IMR-90 (cell line): ENCODE measurements at regions not wholly inside any gene's neighbourhood (a gene's known extent, or its start where the extent isn't known, plus 50 kb on each side); places are given as distances from the start of the nearest gene placed in this dataset.

Experiments
- ATAC-seq: fragments of 200-7000 bp; cut with Tn5 transposase; 2 replicates; pipeline ENCODE4 v1.9.1; 2020; ENCODE audit warnings: low read depth, mild to moderate bottlenecking, moderate library complexity
- BruUV-seq: library from RNA; stranded (reverse); fragments of 400-500 nt; replicated peaks from 2 replicates; lab custom pipeline; 2021; lab: Mats Ljungman, UMichigan
- CTCF ChIA-PET: fragments of 300-600 bp; formaldehyde crosslinking; extraction: SDS; loops from one replicate; lab custom pipeline; 2021; ENCODE audit warnings: antibody characterized with exemption; lab: Yijun Ruan, JAX
- POLR2A ChIA-PET: fragments of 300-600 bp; sonication (Branson Sonifier 250); formaldehyde crosslinking; loops from one replicate; lab custom pipeline; 2022; ENCODE audit warnings: antibody characterized with exemption; ENCODE audit not compliant: unreplicated experiment; lab: Charles Lee
- DNase-seq: peaks from one replicate; pipeline ENCODE4 v3.0.0; 2013
- H2AFZ ChIP-seq: replicated peaks from 2 replicates; pipeline ENCODE3; 2013; ENCODE audit warnings: low read length, mild to moderate bottlenecking; ENCODE audit not compliant: poor library complexity
- H2AK5ac ChIP-seq: 2 replicates; pipeline ENCODE4 v1.6.1; 2013; ENCODE audit warnings: low read depth, low read length, inconsistent platforms
- H2AK9ac ChIP-seq: replicated peaks from 2 replicates; pipeline ENCODE3; 2013; ENCODE audit warnings: mild to moderate bottlenecking, low read depth, low read length, moderate library complexity; ENCODE audit not compliant: poor library complexity
- H2BK120ac ChIP-seq: 2 replicates; pipeline ENCODE4 v1.6.1; 2013; ENCODE audit warnings: low read depth, low read length, inconsistent platforms
- H2BK15ac ChIP-seq: 3 replicates; pipeline ENCODE4 v1.6.1; 2013; ENCODE audit warnings: low read depth, low read length, inconsistent platforms
- H2BK20ac ChIP-seq: 2 replicates; pipeline ENCODE4 v1.6.1; 2013; ENCODE audit warnings: low read depth, mild to moderate bottlenecking, inconsistent platforms, low read length, moderate library complexity
- H2BK5ac ChIP-seq: 2 replicates; pipeline ENCODE4 v1.6.1; 2013; ENCODE audit warnings: mild to moderate bottlenecking, low read depth, low read length, inconsistent platforms; ENCODE audit not compliant: poor library complexity, severe bottlenecking
- H3K14ac ChIP-seq: replicated peaks from 2 replicates; pipeline ENCODE4 v1.6.1; 2013; ENCODE audit warnings: low read depth, low read length, inconsistent platforms
- H3K18ac ChIP-seq: 2 replicates; pipeline ENCODE4 v1.6.1; 2013; ENCODE audit warnings: low read depth, low read length, control low read depth
- H3K23ac ChIP-seq: 2 replicates; pipeline ENCODE4 v1.6.1; 2013; ENCODE audit warnings: low read depth, low read length, inconsistent platforms
- H3K27ac ChIP-seq: 2 replicates; pipeline ENCODE4 v1.5.1; 2013; ENCODE audit warnings: mild to moderate bottlenecking, control low read depth, low read length; ENCODE audit not compliant: insufficient read depth
- H3K27me3 ChIP-seq: 2 replicates; pipeline ENCODE4 v1.6.1; 2013; ENCODE audit warnings: low read length; ENCODE audit not compliant: control insufficient read depth, insufficient read depth
- H3K36me3 ChIP-seq: 2 replicates; pipeline ENCODE4 v1.6.1; 2013; ENCODE audit warnings: low read length, mixed read lengths; ENCODE audit not compliant: control insufficient read depth, insufficient read depth
- H3K4ac ChIP-seq: 2 replicates; pipeline ENCODE4 v1.6.1; 2013; ENCODE audit warnings: low read depth, low read length, inconsistent platforms
- H3K4me1 ChIP-seq: 2 replicates; pipeline ENCODE4 v1.6.1; 2013; ENCODE audit warnings: low read length, mixed read lengths; ENCODE audit not compliant: control insufficient read depth, insufficient read depth
- H3K4me2 ChIP-seq: 2 replicates; pipeline ENCODE4 v1.6.1; 2013; ENCODE audit warnings: low read depth, mild to moderate bottlenecking, control low read depth, low read length, moderate library complexity
- H3K4me3 ChIP-seq: 2 replicates; pipeline ENCODE4 v1.5.1; 2013; ENCODE audit warnings: low read depth, mild to moderate bottlenecking, control low read depth, low read length, moderate library complexity; ENCODE audit not compliant: insufficient read depth
- H3K56ac ChIP-seq: 2 replicates; pipeline ENCODE4 v1.6.1; 2013; ENCODE audit warnings: low read length, inconsistent platforms; ENCODE audit not compliant: insufficient read depth; ENCODE audit errors: extremely low read depth
- H3K79me1 ChIP-seq, 2 experiments: 2 replicates each; pipeline ENCODE4 v1.6.1; 2013; ENCODE audit warnings: low read length in 2 of 2, inconsistent platforms in 1 of 2, low read depth in 1 of 2
- H3K9ac ChIP-seq: 2 replicates; pipeline ENCODE4 v1.6.1; 2013; ENCODE audit warnings: low read depth, low read length, control low read depth
- H3K9me1 ChIP-seq: 2 replicates; pipeline ENCODE4 v1.6.1; 2013; ENCODE audit warnings: low read length, inconsistent platforms; ENCODE audit not compliant: insufficient read depth
- H3K9me3 ChIP-seq: 2 replicates; pipeline ENCODE4 v1.6.1; 2013; ENCODE audit warnings: low read length; ENCODE audit not compliant: control insufficient read depth, insufficient read depth
- H4K20me1 ChIP-seq: 2 replicates; pipeline ENCODE4 v1.6.1; 2013; ENCODE audit warnings: low read length, inconsistent platforms; ENCODE audit not compliant: insufficient read depth
- H4K5ac ChIP-seq: 2 replicates; pipeline ENCODE4 v1.6.1; 2013; ENCODE audit warnings: mild to moderate bottlenecking, low read depth, low read length, control low read depth
- H4K8ac ChIP-seq, 2 experiments: 2 replicates each; pipeline ENCODE4 v1.6.1; 2013; ENCODE audit warnings: low read depth in 2 of 2, low read length in 2 of 2, control low read depth in 1 of 2, inconsistent platforms in 1 of 2
- H4K91ac ChIP-seq: 2 replicates; pipeline ENCODE4 v1.6.1; 2013; ENCODE audit warnings: low read depth, low read length, inconsistent platforms; ENCODE audit not compliant: insufficient read depth
- BHLHE40 ChIP-seq: fragments of 150-350 bp; IDR thresholded peaks from 2 replicates; pipeline ENCODE4 v1.6.1; 2016; ENCODE audit warnings: mild to moderate bottlenecking, low read depth, low read length
- CEBPB ChIP-seq: IDR thresholded peaks from 2 replicates; pipeline ENCODE4 v1.6.1; 2012; ENCODE audit warnings: low read depth, low read length, improper control_type of control experiment
- FOS ChIP-seq: fragments of 150-350 bp; IDR thresholded peaks from 2 replicates; pipeline ENCODE4 v1.6.1; 2016; ENCODE audit warnings: low read depth, low read length
- MAFK ChIP-seq: IDR thresholded peaks from 2 replicates; pipeline ENCODE4 v1.6.1; 2012; ENCODE audit warnings: low read depth, low read length, improper control_type of control experiment
- MAZ ChIP-seq: IDR thresholded peaks from 2 replicates; pipeline ENCODE4 v1.6.1; 2012; ENCODE audit warnings: low read depth, mild to moderate bottlenecking, low read length, improper control_type of control experiment, moderate library complexity, borderline replicate concordance
- MXI1 ChIP-seq: IDR thresholded peaks from 2 replicates; pipeline ENCODE4 v1.6.1; 2012; ENCODE audit warnings: low read depth, mild to moderate bottlenecking, low read length, moderate library complexity, borderline replicate concordance
- NFE2L2 ChIP-seq: fragments of 150-350 bp; IDR thresholded peaks from 2 replicates; pipeline ENCODE4 v1.6.1; 2016; ENCODE audit warnings: low read depth, mild to moderate bottlenecking, low read length
- POLR2A ChIP-seq: IDR thresholded peaks from 2 replicates; pipeline ENCODE4 v1.6.1; 2012; ENCODE audit warnings: mild to moderate bottlenecking, low read depth, low read length
- RAD21 ChIP-seq: IDR thresholded peaks from 2 replicates; pipeline ENCODE4 v1.6.1; 2012; ENCODE audit warnings: low read length, improper control_type of control experiment
- RFX5 ChIP-seq: IDR thresholded peaks from 2 replicates; pipeline ENCODE4 v1.8.0; 2012; ENCODE audit warnings: low read depth, mild to moderate bottlenecking, low read length, moderate library complexity
- SMC3 ChIP-seq: fragments of 150-350 bp; IDR thresholded peaks from 2 replicates; pipeline ENCODE4 v1.6.1; 2016; ENCODE audit warnings: low read depth, mild to moderate bottlenecking, antibody characterized with exemption, low read length, moderate library complexity
- WGBS, 2 experiments: methylation state at CpG; one replicate each; pipeline versions ENCODE4 v1.1.5 to v1.1.7; 2013; ENCODE audit warnings: missing lambda C conversion rate in 2 of 2; ENCODE audit not compliant: insufficient read length in 1 of 2; ENCODE audit errors: extremely low coverage in 2 of 2; 5-methylcytosine and 5-hydroxymethylcytosine counted together
- dilution Hi-C: fragments of 300-500 bp; cut with HindIII; formaldehyde crosslinking; loops from one replicate; pipeline ENCODE4 v1.14.3; 2018; ENCODE audit warnings: low sequenced_read_pairs; ENCODE audit not compliant: unreplicated experiment
- in situ Hi-C: fragments of 300-500 bp; cut with MboI; formaldehyde crosslinking; loops from 3 replicates; pipeline ENCODE4 v1.14.3; 2019; ENCODE audit warnings: low sequenced_read_pairs, inconsistent platforms, mixed read lengths
- intact Hi-C: fragments of 100-400 bp; cut with micrococcal nuclease; formaldehyde crosslinking; loops from 2 replicates; pipeline ENCODE4 v1.10.0; 2022
- TF ChIP-seq, protein P1 (sequence below): fragments of 150-350 bp; IDR thresholded peaks from 2 replicates; pipeline ENCODE4 v1.6.1; 2017; ENCODE audit warnings: mild to moderate bottlenecking, antibody characterized with exemption, low read length, low read depth
- TF ChIP-seq, protein P2 (sequence below): fragments of 150-350 bp; IDR thresholded peaks from 2 replicates; pipeline ENCODE4 v1.6.1; 2016; ENCODE audit warnings: low read depth, mild to moderate bottlenecking, low read length, moderate library complexity, borderline replicate concordance

DNA sequence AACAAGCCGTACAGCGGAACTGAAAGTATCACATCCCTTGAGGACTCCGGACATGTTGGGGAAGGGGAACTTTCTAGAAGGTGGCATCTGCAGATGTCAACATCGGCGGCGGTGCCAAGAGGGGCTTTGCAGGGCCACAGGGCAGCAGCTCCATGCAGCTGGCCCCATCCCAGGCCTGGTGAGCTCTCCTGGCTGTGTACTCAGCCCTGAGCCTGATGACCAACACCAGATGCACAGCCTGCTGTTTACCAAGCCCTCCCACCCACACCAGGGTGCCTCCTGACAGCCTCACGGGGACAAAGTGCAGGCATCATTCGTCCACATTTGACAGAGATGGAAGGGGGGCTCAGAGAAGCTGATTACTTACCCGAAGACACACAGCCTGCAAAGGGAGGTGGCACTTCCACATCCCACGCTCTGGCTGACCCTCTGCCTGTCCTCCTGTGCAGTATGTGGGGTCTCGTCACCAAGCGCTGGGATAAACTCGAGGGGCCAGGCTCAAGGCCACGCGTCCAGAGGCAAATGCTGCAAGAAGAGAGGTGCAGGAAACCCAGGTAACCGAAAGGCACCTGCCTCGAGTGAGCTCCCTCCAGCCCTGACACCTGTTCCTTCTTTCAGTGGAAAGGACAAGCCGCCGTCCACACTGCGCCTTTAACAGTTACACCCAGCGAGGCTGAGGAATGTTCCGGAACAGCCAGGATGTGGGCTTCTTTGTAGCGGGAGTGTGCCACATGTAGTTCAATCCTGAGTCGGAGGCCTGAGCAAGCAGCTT is 69.0 kb upstream of the ASAP2 start:
- Histone ChIP-seq H3K27ac (no peak overlapping the region), H2BK15ac (no peak overlapping the region), H3K4me2 (no peak overlapping the region), H3K36me3 (no peaks in the 10 kb centered on the region), H3K9me1 (no peaks in the 10 kb centered on the region), H2BK120ac (no peak overlapping the region), H3K23ac (no peak overlapping the region), H2AK9ac (peak overlapping the region; percentile 81), H4K5ac (no peak overlapping the region), H2BK5ac (no peak overlapping the region), H3K79me1 (no peaks in the 10 kb centered on the region), H3K4me1 (peaks cover 6% of the 10 kb centered on the region), H3K4me3 (no peak overlapping the region), H4K91ac (0 out of 2 replicates have a peak overlapping the region, but pooled peaks have one; percentile 1), H2AK5ac (no peak overlapping the region), H3K27me3 (no peaks in the 10 kb centered on the region), H3K56ac (no peak overlapping the region), H3K4ac (no peak overlapping the region), H4K8ac (no peak overlapping the region), H2AFZ (peak overlapping the region; percentile 32), H3K18ac (no peak overlapping the region), H3K14ac (no peak overlapping the region), H4K20me1 (no peaks in the 10 kb centered on the region), H3K9ac (no peak overlapping the region), H3K9me3 (peaks cover 5% of the 10 kb centered on the region; the same call in 1 of the 2 replicates), H2BK20ac (no peak overlapping the region)
- 93% methylated on average over 14 of the region's 24 CpGs; no CpG with 5 or more reads in 1 of the 2 experiments for WGBS, 2 experiments
- TF ChIP-seq NFE2L2 (no peak), MAFK (no peak), RFX5 (no peak), MXI1 (no peak), RAD21 (no peak), SMC3 (no peak), FOS (no peak), MAZ (no peak), CEBPB (no peak), POLR2A (no peak), BHLHE40 (no peak)
- TF ChIP-seq, protein P1, sequence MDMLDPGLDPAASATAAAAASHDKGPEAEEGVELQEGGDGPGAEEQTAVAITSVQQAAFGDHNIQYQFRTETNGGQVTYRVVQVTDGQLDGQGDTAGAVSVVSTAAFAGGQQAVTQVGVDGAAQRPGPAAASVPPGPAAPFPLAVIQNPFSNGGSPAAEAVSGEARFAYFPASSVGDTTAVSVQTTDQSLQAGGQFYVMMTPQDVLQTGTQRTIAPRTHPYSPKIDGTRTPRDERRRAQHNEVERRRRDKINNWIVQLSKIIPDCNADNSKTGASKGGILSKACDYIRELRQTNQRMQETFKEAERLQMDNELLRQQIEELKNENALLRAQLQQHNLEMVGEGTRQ: no peak
- TF ChIP-seq, protein P2, sequence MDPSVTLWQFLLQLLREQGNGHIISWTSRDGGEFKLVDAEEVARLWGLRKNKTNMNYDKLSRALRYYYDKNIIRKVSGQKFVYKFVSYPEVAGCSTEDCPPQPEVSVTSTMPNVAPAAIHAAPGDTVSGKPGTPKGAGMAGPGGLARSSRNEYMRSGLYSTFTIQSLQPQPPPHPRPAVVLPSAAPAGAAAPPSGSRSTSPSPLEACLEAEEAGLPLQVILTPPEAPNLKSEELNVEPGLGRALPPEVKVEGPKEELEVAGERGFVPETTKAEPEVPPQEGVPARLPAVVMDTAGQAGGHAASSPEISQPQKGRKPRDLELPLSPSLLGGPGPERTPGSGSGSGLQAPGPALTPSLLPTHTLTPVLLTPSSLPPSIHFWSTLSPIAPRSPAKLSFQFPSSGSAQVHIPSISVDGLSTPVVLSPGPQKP: no peak
- BruUV-seq: no TSS peak
- POLR2A ChIA-PET: no interaction called here
- dilution Hi-C loops: no loop called here
- CTCF ChIA-PET: interaction anchor here (0.6 to 1.0 kb wide), 2 partner anchors 261 to 739 kb away, joined by 3 read pairs; no protein-coding TSS in a partner anchor
- in situ Hi-C loops: loop anchor here (5.0 kb wide), 1 partner anchor 265 kb away; no protein-coding TSS in a partner anchor
- no peak for ATAC-seq
- intact Hi-C loops: loop anchor here (2.0 kb wide), 1 partner anchor 135 kb away; the partner anchor contains the start of gene MBOAT2
- DNase-seq: no peak
